HepG2 (cell line): ENCODE measurements at regions not wholly inside any gene's neighbourhood (a gene's known extent, or its start where the extent isn't known, plus 50 kb on each side); places are given as distances from the start of the nearest gene placed in this dataset.

ENCODE experiments used
- ATAC-seq: fragments of 200-7000 bp; cut with Tn5 transposase; 3 replicates; pipeline ENCODE4 v1.9.1; 2020; ENCODE audit warnings: mild to moderate bottlenecking, moderate library complexity
- BruUV-seq: library from RNA; stranded (reverse); fragments of 400-500 nt; replicated peaks from 2 replicates; lab custom pipeline; 2021; lab: Mats Ljungman, UMichigan
- CTCF ChIA-PET: fragments of 300-600 bp; formaldehyde crosslinking; extraction: SDS; loops from one replicate; lab custom pipeline; 2021; ENCODE audit warnings: low total read pairs, inconsistent platforms, low intra/inter-chr PET ratio; lab: Yijun Ruan, JAX
- POLR2A ChIA-PET: fragments of 350-600 bp; sonication (Branson Sonifier 250); formaldehyde crosslinking; loops from one replicate; lab custom pipeline; 2020; ENCODE audit warnings: antibody characterized with exemption, inconsistent platforms; lab: Yijun Ruan, JAX
- DNase-seq: peaks from one replicate; pipeline ENCODE4 v3.0.0-alpha.2; 2015; ENCODE audit warnings: low spot score
- FAIRE-seq: peaks from 3 replicates; lab custom pipeline; 2011; peaks lifted over from hg19 to GRCh38; lab: Jason Lieb, UNC
- H2AFZ ChIP-seq: one replicate; pipeline ENCODE4 v1.6.1; 2011; ENCODE audit warnings: low read length, inconsistent platforms
- H3K27ac ChIP-seq: fragments of 300-600 bp; 3 replicates; pipeline ENCODE4 v1.8.0; 2011; ENCODE audit warnings: mixed run types, mild to moderate bottlenecking, mixed read lengths, low read length, inconsistent platforms; ENCODE audit not compliant: insufficient read depth; ENCODE audit errors: extremely low read length
- H3K27me3 ChIP-seq, 2 experiments: fragments of 200-600 bp in 1 of 2; 2 replicates in 1 of 2; 3 replicates in 1 of 2; pipeline versions ENCODE4 v1.6.0 to v1.8.0; 2011; ENCODE audit warnings: low read length in 2 of 2, mild to moderate bottlenecking in 2 of 2, moderate library complexity in 2 of 2, inconsistent platforms in 1 of 2; ENCODE audit not compliant: insufficient read depth in 2 of 2, control insufficient read depth in 1 of 2
- H3K36me3 ChIP-seq, 2 experiments: fragments of 200-600 bp in 1 of 2; replicated peaks in 1 of 2; 2 replicates in 1 of 2; 3 replicates in 1 of 2; pipeline versions ENCODE4 v1.5.1 to v1.8.0; 2011; ENCODE audit warnings: low read length in 2 of 2, inconsistent platforms in 1 of 2; ENCODE audit not compliant: insufficient read depth in 2 of 2, control insufficient read depth in 1 of 2
- H3K4me1 ChIP-seq: 2 replicates; pipeline ENCODE4 v1.5.1; 2012; ENCODE audit warnings: low read length, inconsistent platforms; ENCODE audit not compliant: insufficient read depth
- H3K4me2 ChIP-seq: 2 replicates; pipeline ENCODE4 v1.6.0; 2011; ENCODE audit warnings: low read depth, low read length, inconsistent platforms
- H3K4me3 ChIP-seq, 3 experiments: fragments of 200-600 bp in 1 of 3; sonication (generic), shearing (Covaris generic) in 1 of 3; replicated peaks in 1 of 3; 2 replicates each; pipeline ENCODE4 v1.5.1; 2011 to 2016; ENCODE audit warnings: low read length in 3 of 3, inconsistent platforms in 2 of 3, low read depth in 2 of 3, mild to moderate bottlenecking in 2 of 3, control low read depth in 1 of 3, mixed read lengths in 1 of 3; ENCODE audit not compliant: insufficient read depth in 1 of 3
- H3K79me2 ChIP-seq: one replicate; pipeline ENCODE4 v1.6.1; 2011; ENCODE audit warnings: low read length, inconsistent platforms; ENCODE audit not compliant: insufficient read depth
- H3K9ac ChIP-seq: 2 replicates; pipeline ENCODE4 v1.6.0; 2011; ENCODE audit warnings: mild to moderate bottlenecking, low read depth, low read length, inconsistent platforms; ENCODE audit not compliant: insufficient read depth
- H3K9me3 ChIP-seq: 2 replicates; pipeline ENCODE4 v1.5.1; 2012; ENCODE audit warnings: mild to moderate bottlenecking, low read length
- H4K20me1 ChIP-seq: 2 replicates; pipeline ENCODE4 v1.6.0; 2011; ENCODE audit warnings: inconsistent platforms, mild to moderate bottlenecking, low read length, moderate library complexity; ENCODE audit not compliant: insufficient read depth
- CCDC6 ChIP-seq: sonication (generic); formaldehyde crosslinking; IDR thresholded peaks from 2 replicates; pipeline ENCODE4 v1.8.1; 2022; ENCODE audit warnings: mild to moderate bottlenecking, missing genetic modification reagents, moderate library complexity
- FOSL1 ChIP-seq: sonication (generic); formaldehyde crosslinking; IDR thresholded peaks from 2 replicates; pipeline ENCODE4 v1.9.0; 2021; ENCODE audit warnings: missing genetic modification reagents, borderline replicate concordance
- HOXA9 ChIP-seq: sonication (generic); formaldehyde crosslinking; IDR thresholded peaks from 2 replicates; pipeline ENCODE4 v1.8.1; 2022; ENCODE audit warnings: missing genetic modification reagents, mild to moderate bottlenecking, moderate library complexity, borderline replicate concordance
- KAT8 ChIP-seq: IDR thresholded peaks from 2 replicates; pipeline ENCODE4 v1.6.1; 2016; ENCODE audit warnings: missing genetic modification reagents, missing compliant biosample characterization
- NFAT5 ChIP-seq: sonication (generic); formaldehyde crosslinking; IDR thresholded peaks from 2 replicates; pipeline ENCODE4 v1.4.0; 2020; ENCODE audit warnings: missing genetic modification reagents
- RFX3 ChIP-seq: IDR thresholded peaks from 2 replicates; pipeline ENCODE4 v1.6.1; 2016; ENCODE audit warnings: missing biosample characterization, missing genetic modification reagents
- SMAD9 ChIP-seq: sonication (generic); formaldehyde crosslinking; IDR thresholded peaks from 2 replicates; pipeline ENCODE4 v1.5.1; 2020; ENCODE audit warnings: mild to moderate bottlenecking, missing genetic modification reagents
- WGBS: methylation state at CpG from one replicate; pipeline ENCODE4 v1.1.6; 2017; ENCODE audit warnings: low lambda C conversion rate; 5-methylcytosine and 5-hydroxymethylcytosine counted together
- in situ Hi-C: cut with HindIII; loops from 2 replicates; pipeline ENCODE4 v1.10.0; 2017; ENCODE audit warnings: low pct_unique_long_range_greater_than_20kb; ENCODE audit not compliant: extremely low pct_ligation_motif_present
- intact Hi-C: fragments of 100-400 bp; cut with micrococcal nuclease; formaldehyde crosslinking; loops from one replicate; pipeline ENCODE4 v1.10.0; 2022; ENCODE audit not compliant: unreplicated experiment

- TF ChIP-seq NFAT5 (CRISPR knock-in tag) (no peak), SMAD9 (CRISPR knock-in tag) (no peak), FOSL1 (no peak)
Observed at GRCh38 chr10:46170789-46171188, 116.0 kb upstream of the ANTXRL start (continued).

- Histone ChIP-seq H4K20me1 (no peaks in the 10 kb centered on the region), H3K79me2 (no peaks in the 10 kb centered on the region), H3K9me3 (no peaks in the 10 kb centered on the region), H2AFZ (no peak overlapping the region), H3K36me3 (no peaks in the 10 kb centered on the region), H3K9ac (no peak overlapping the region), H3K4me2 (no peak overlapping the region), H3K4me3 (no peak overlapping the region), H3K27ac (no peak overlapping the region), H3K27me3 (no peaks in the 10 kb centered on the region; a peak in 1 of 5 replicates), H3K4me1 (no peaks in the 10 kb centered on the region)
- POLR2A ChIA-PET, result no interaction called here
- BruUV-seq, result no TSS peak
- 1% methylated on average over 3 of the region's 3 CpGs for WGBS
- no peak for ATAC-seq
- no peak for FAIRE-seq
- no peak for DNase-seq
- in situ Hi-C loops (no loop called here), intact Hi-C loops (no loop called here)
- CTCF ChIA-PET, result no interaction called here
- TF ChIP-seq KAT8 (CRISPR knock-in tag), result no peak
- TF ChIP-seq RFX3 (CRISPR knock-in tag), result no peak
- TF ChIP-seq HOXA9 (CRISPR knock-in tag), result no peak
- no peak for TF ChIP-seq CCDC6
Observed at GRCh38 chr10:46171661-46172060, 115.1 kb upstream of the ANTXRL start.
